Effector memory CD8-positive, alpha-beta T cell (primary cell): ENCODE measurements at regions not wholly inside any gene's neighbourhood (a gene's known extent, or its start where the extent isn't known, plus 50 kb on each side); places are given as distances from the start of the nearest gene placed in this dataset.

Experiments used
- ATAC-seq: fragments of 150-1000 bp; cut with Tn5 transposase; replicated peaks from 2 replicates; pipeline ENCODE4 v1.10.0; 2021; ENCODE audit warnings: mild to moderate bottlenecking, moderate library complexity
- DNase-seq, 3 experiments: peaks; one replicate each; pipeline ENCODE4 v3.0.0; 2021
- H3K27ac Mint-ChIP-seq, 2 donors: one replicate each; pipeline ENCODE4 v1.8.0; 2022; ENCODE audit warnings: mild to moderate bottlenecking in 2 of 2, mixed read lengths in 2 of 2, moderate library complexity in 2 of 2
- H3K27me3 Mint-ChIP-seq, 2 donors: one replicate each; pipeline ENCODE4 v1.8.0; 2022; ENCODE audit warnings: mixed read lengths in 2 of 2
- H3K36me3 Mint-ChIP-seq: one replicate; pipeline ENCODE4 v1.8.0; 2022; ENCODE audit warnings: mild to moderate bottlenecking, moderate library complexity, mixed read lengths; ENCODE audit not compliant: insufficient read depth
- H3K4me1 Mint-ChIP-seq, 2 donors: one replicate each; pipeline ENCODE4 v1.8.0; 2022; ENCODE audit warnings: low read depth in 2 of 2, mixed read lengths in 2 of 2
- H3K4me3 Mint-ChIP-seq, 2 donors: one replicate each; pipeline ENCODE4 v1.8.0; 2022; ENCODE audit warnings: mild to moderate bottlenecking in 2 of 2, mixed read lengths in 2 of 2, moderate library complexity in 2 of 2
- H3K9me3 Mint-ChIP-seq, 2 donors: one replicate each; pipeline ENCODE4 v1.8.0; 2022; ENCODE audit warnings: mixed read lengths in 2 of 2

DNA sequence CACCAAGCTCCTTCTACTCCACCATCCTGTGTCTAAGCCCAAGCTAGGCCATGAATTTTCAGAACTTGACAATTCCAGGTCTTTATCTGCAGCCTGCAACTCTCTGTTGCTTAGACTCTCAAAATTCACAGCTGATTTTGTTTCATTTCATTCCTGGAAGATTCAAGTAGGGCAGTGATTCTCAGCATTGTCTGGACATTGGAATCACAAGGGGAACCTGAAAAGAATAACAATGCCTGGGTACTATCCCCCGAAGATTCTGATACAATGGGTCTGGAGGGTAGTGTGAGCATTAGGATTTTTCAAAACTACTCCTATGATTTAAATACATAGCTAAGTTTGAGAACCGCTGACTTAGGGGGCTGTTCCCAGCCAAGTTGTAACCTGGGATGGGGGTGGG is 534.7 kb upstream of the IL12A start:
- ATAC-seq (no peak), DNase-seq (no peak)
- Mint-ChIP-seq H3K36me3 (no peaks in the 10 kb centered on the region), H3K4me3 (no peak overlapping the region), H3K4me1 (no peaks in the 10 kb centered on the region), H3K9me3 (no peaks in the 10 kb centered on the region), H3K27ac (no peak overlapping the region), H3K27me3 (no peaks in the 10 kb centered on the region)

DNA sequence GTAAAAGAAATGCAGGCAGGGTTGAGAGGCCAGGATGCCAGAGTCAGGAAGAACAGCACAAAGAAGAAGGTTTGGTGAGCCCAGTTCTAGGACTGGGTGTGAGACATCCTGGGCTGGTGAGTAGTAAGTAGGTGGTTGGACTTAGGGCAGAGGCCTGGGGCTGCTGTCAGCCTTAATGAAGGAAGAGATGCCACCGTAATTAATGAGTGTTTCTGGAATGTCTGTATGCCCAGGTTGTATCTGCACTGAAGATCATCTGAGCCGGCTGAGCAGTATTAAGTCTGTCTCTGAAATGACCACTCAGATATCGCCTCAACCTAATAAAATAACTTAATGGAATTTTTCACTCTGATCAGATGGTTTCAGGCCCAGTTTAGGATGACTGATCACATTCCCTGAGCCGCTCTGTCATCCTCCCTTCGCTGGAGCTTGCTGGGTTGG is 532.9 kb upstream of the IL12A start:
- ATAC-seq = no peak
- H3K36me3 Mint-ChIP-seq = no peaks in the 10 kb centered on the region
- no peak for DNase-seq
- no peaks in the 10 kb centered on the region for H3K4me1 Mint-ChIP-seq
- H3K27me3 Mint-ChIP-seq = no peaks in the 10 kb centered on the region
- peaks cover 0 to 11% of the 10 kb centered on the region in 2 donors for H3K9me3 Mint-ChIP-seq
- no peak overlapping the region for H3K4me3 Mint-ChIP-seq
- no peak overlapping the region for H3K27ac Mint-ChIP-seq

DNA sequence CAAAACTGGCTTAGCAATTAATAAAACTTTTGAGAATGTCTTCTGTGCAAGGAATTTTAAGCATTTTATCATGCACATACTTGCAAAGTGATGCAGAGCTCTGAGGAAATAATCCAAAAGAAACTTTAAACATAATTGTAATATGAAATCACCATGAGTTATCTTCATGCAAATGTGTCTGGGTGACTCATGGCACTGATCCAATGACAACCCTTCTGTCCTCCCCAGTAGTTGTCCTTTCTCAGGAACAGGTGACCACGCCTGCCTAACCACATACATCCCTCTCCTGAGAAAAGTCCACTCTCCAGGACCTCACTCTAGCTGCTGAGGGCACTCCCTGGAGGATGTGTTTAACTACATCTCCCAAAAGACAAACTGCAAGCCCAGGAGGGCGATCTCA is 530.6 kb upstream of the IL12A start:
- peaks cover 3 to 11% of the 10 kb centered on the region in 2 donors for H3K9me3 Mint-ChIP-seq
- H3K27ac Mint-ChIP-seq = no peak overlapping the region
- DNase-seq (no peak), ATAC-seq (no peak)
- no peaks in the 10 kb centered on the region for H3K4me1 Mint-ChIP-seq
- no peaks in the 10 kb centered on the region for H3K36me3 Mint-ChIP-seq
- no peaks in the 10 kb centered on the region for H3K27me3 Mint-ChIP-seq
- H3K4me3 Mint-ChIP-seq = no peak overlapping the region

DNA sequence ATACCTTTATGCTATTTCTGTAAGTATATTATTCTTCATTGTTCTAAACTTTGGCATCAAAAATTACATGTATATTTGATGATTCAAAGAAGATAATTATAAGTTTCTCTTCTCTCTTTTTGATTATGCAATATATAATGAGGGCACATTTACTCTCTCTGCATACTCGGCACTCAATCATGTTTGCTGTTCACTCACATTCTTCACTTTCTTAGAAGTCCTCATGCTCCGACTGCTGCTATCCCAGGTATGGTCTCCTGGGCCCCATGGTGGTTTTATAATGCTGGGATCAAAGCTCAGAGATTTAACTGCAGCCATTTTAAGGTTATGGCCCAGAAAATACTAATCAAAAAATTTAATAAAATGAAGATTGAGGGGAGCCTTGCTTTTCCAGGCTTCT is 529.7 kb upstream of the IL12A start:
- ATAC-seq (no peak), DNase-seq (no peak)
- Mint-ChIP-seq H3K36me3 (no peaks in the 10 kb centered on the region), H3K4me1 (no peaks in the 10 kb centered on the region), H3K9me3 (peaks cover 3 to 11% of the 10 kb centered on the region in 2 donors), H3K4me3 (no peak overlapping the region), H3K27ac (no peak overlapping the region), H3K27me3 (no peaks in the 10 kb centered on the region)

DNA sequence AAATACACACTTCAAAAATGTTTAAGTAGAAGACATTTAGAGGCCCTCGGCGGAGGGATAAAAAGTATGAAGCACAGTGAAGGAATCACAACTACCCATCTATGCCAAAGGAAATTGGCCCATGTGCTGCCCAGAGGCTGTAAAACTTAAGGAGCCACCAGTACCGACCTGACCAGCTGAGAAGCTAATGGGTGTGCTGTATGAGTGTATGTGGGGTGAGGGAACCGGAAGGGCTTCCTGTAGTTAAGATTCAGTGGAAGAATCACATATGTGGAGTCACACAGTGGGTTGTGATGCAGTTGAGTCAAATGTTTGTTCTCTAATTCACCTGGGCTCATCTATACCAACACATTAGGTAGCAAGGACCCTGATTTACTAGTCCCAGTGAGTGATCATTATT is 516.0 kb upstream of the IL12A start:
- H3K36me3 Mint-ChIP-seq = no peaks in the 10 kb centered on the region

DNA sequence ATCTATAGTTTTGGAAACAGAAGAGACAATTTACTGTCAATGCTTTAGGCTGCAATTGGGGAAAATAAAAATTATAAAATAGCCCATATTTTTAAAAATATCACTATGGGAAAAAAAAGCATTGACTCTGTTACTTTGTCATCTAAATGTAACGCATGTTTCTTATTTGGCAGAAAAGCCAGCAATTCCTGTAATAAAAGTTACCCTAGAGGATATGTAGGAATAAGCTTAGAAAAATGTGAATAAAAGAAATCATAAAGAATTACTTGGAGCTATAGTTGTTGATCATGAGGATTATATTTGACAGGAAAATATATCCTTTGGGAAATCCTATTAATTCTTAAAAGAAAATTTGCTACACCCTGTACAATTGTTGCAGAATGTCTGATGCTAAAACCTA is 515.4 kb upstream of the IL12A start:
- Mint-ChIP-seq H3K4me1 (no peaks in the 10 kb centered on the region), H3K9me3 (peaks cover 0 to 2% of the 10 kb centered on the region in 2 donors), H3K27me3 (no peaks in the 10 kb centered on the region), H3K27ac (no peak overlapping the region), H3K4me3 (no peak overlapping the region), H3K36me3 (no peaks in the 10 kb centered on the region)
- DNase-seq = no peak
- ATAC-seq = no peak

More for the DNA sequence above, 516.0 kb upstream of the IL12A start:
- H3K9me3 Mint-ChIP-seq = peaks cover 0 to 2% of the 10 kb centered on the region in 2 donors
- H3K27me3 Mint-ChIP-seq = no peaks in the 10 kb centered on the region
- H3K4me3 Mint-ChIP-seq = no peak overlapping the region
- no peak for ATAC-seq
- no peak for DNase-seq
- no peak overlapping the region for H3K27ac Mint-ChIP-seq
- no peaks in the 10 kb centered on the region for H3K4me1 Mint-ChIP-seq

DNA sequence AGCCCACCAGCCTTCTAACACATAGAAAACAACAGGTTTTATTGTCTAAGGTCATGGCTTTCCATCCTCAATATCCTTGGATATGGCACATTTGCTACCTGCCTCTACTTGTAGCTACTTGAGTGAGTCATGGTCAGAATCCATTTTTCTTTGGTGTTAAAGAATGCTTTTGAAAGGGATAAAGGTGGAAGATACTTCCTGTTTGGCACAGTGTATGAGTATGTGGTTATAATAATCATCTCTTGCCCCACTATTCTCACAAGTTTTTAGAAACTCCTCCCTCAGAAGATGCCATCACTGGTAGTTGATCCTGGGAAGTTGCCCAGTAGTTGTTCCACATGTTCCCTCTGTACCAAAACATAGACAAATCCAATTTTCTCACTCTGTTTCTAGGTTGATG is 508.6 kb upstream of the IL12A start:
- Mint-ChIP-seq H3K9me3 (peaks cover 7 to 9% of the 10 kb centered on the region in 2 donors), H3K4me3 (no peak overlapping the region), H3K27me3 (no peaks in the 10 kb centered on the region), H3K27ac (no peak overlapping the region), H3K36me3 (no peaks in the 10 kb centered on the region), H3K4me1 (no peaks in the 10 kb centered on the region)
- DNase-seq = no peak
- ATAC-seq = no peak

DNA sequence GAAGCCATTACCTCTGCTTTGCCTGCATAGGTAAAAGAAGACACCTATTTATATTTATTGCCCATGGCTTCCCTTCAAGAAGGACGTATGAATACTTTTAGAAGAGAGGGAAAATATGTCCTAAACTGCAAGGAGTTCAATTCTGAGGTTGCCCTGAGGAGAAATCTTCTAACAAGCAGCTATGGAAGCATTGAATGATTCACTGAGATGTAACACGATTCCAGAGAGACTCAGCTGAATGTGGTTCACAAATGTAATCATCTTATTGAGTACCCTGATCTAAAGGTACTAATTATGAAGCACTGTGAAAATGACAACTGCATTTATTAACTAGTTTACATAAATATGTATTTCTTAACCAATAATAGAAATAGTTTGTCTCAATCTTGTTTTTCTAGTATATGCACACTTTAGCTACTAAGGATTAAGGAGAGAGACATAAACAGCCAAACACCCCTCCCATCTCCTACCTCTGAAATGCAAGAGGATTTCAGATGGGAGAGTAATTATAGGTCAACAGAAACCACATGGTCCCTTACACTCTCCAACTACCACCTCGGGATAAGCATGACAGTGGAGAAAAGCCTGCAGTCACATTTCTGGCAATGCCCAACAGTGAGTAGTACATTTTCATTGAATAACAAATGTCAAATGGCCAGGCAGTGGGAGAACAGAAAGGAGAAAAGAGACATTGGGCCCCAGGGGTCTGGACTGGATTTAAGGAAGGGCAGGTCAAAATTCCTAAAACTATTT is 506.2 kb upstream of the IL12A start:
- H3K36me3 Mint-ChIP-seq = no peaks in the 10 kb centered on the region
- no peaks in the 10 kb centered on the region for H3K4me1 Mint-ChIP-seq
- H3K27me3 Mint-ChIP-seq = no peaks in the 10 kb centered on the region
- H3K27ac Mint-ChIP-seq = no peak overlapping the region
- ATAC-seq (no peak), DNase-seq (no peak)
- no peak overlapping the region for H3K4me3 Mint-ChIP-seq
- H3K9me3 Mint-ChIP-seq = peaks cover 7 to 10% of the 10 kb centered on the region in 2 donors

DNA sequence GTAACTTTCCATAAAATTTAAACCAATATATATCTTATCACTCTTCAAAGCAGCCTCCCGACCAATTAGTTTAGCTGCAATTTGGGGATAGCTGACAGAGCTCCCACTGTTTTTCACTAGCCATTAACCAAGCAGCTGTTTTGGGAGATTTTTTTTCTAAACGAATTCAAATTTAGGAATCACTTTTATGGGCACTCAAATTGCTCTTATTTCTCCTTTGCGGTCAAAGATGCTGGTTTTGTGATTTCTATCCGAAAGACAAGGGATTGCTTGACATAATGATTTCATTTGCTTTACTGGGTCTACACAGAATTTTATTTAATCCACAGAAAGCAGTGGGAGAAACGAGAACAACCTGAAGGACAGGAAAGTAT is 505.7 kb upstream of the IL12A start:
- Mint-ChIP-seq H3K27ac (no peak overlapping the region), H3K4me3 (no peak overlapping the region), H3K27me3 (no peaks in the 10 kb centered on the region), H3K4me1 (no peaks in the 10 kb centered on the region), H3K9me3 (peaks cover 10 to 11% of the 10 kb centered on the region in 2 donors), H3K36me3 (no peaks in the 10 kb centered on the region)
- DNase-seq = no peak
- ATAC-seq = no peak

DNA sequence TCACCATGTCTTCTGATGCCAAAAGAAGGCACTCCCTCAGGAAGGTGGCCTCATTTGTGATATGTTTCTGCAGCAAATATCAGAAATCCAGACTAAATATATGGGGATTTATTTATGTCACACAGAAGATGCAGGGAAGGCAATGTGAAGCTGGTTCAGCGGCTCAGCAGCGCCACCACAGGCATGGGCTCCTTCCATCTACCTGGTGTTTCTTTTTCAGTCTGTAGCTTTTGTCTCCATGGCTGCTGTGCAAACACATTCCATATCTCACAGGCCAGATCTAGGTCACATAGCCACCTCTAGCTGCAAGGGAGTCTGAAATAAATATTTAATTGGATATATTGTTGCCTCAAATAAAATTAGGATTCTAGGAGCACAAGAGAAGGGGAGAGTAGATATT is 502.1 kb upstream of the IL12A start:
- no peaks in the 10 kb centered on the region for H3K36me3 Mint-ChIP-seq
- no peak overlapping the region for H3K4me3 Mint-ChIP-seq
- DNase-seq = no peak
- ATAC-seq = no peak
- H3K9me3 Mint-ChIP-seq = peaks cover 10 to 18% of the 10 kb centered on the region in 2 donors
- no peaks in the 10 kb centered on the region for H3K27me3 Mint-ChIP-seq
- no peak overlapping the region for H3K27ac Mint-ChIP-seq
- no peaks in the 10 kb centered on the region for H3K4me1 Mint-ChIP-seq

DNA sequence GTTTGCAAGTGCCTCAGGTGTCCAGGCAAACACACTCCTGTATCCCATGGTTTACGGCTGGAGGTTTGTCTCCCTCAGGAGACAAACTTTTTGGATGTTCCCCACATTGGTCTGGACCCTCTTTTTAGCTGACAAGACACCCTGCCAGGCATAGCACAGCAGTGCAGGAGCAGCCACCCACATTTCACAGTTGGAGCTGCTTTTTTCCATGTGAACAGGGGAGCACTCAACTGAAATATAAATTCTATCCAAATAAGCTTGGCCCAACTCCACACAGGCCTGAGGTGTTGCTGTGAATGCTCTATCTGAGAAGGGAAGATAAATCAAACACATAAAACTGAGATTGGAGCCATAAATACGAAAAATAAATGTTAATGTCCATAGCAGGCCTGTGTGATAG is 501.3 kb upstream of the IL12A start:
- ATAC-seq (no peak), DNase-seq (no peak)
- H3K4me1 Mint-ChIP-seq = no peaks in the 10 kb centered on the region
- no peak overlapping the region for H3K4me3 Mint-ChIP-seq
- no peaks in the 10 kb centered on the region for H3K27me3 Mint-ChIP-seq
- no peaks in the 10 kb centered on the region for H3K36me3 Mint-ChIP-seq
- H3K9me3 Mint-ChIP-seq = peaks cover 10 to 23% of the 10 kb centered on the region in 2 donors
- no peak overlapping the region for H3K27ac Mint-ChIP-seq

DNA sequence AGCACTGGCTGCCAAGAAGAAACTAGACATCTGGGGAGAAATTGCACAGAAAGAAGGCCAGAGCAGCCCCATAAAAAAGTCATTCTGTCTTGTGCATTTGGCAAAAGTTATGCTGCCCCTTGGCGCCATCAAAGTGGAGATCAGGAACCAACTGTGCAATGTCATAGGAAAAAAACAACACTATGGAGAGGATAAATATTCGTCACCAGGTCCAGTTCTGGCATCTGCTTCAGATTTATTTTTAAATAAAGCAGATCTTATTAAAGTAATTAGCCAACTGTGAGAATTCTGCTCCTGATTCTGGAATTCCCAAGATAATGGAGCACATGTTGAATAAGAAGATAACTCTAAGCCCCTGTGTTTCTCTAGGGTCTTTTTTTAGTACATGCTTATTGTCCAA is 500.0 kb upstream of the IL12A start:
- DNase-seq (no peak), ATAC-seq (no peak)
- Mint-ChIP-seq H3K27me3 (no peaks in the 10 kb centered on the region), H3K4me1 (no peaks in the 10 kb centered on the region), H3K4me3 (no peak overlapping the region), H3K9me3 (peaks cover 10 to 26% of the 10 kb centered on the region in 2 donors), H3K27ac (no peak overlapping the region), H3K36me3 (no peaks in the 10 kb centered on the region)

DNA sequence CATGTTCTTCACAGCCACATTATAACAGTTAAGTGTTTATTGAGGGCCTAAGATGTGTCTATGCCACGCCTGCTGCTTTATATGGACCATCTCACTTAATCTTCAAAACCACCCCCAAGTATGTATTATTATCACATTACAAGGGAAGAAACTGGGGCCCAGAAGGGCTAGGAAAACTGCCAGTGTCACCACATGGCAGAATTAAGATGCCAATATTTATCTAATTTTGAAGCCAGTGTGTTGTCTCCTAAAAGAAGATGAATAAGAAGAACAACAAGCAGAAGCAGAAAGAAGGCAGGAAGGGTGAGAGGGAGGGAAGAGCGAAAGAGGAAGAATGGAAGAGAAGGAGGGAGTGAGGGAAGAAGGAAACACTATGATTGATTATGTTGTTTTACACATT is 491.3 kb upstream of the IL12A start:
- DNase-seq (no peak), ATAC-seq (no peak)
- Mint-ChIP-seq H3K9me3 (peaks cover 2 to 5% of the 10 kb centered on the region in 2 donors), H3K4me1 (no peaks in the 10 kb centered on the region), H3K4me3 (no peak overlapping the region), H3K27me3 (no peaks in the 10 kb centered on the region), H3K36me3 (no peaks in the 10 kb centered on the region), H3K27ac (no peak overlapping the region)

DNA sequence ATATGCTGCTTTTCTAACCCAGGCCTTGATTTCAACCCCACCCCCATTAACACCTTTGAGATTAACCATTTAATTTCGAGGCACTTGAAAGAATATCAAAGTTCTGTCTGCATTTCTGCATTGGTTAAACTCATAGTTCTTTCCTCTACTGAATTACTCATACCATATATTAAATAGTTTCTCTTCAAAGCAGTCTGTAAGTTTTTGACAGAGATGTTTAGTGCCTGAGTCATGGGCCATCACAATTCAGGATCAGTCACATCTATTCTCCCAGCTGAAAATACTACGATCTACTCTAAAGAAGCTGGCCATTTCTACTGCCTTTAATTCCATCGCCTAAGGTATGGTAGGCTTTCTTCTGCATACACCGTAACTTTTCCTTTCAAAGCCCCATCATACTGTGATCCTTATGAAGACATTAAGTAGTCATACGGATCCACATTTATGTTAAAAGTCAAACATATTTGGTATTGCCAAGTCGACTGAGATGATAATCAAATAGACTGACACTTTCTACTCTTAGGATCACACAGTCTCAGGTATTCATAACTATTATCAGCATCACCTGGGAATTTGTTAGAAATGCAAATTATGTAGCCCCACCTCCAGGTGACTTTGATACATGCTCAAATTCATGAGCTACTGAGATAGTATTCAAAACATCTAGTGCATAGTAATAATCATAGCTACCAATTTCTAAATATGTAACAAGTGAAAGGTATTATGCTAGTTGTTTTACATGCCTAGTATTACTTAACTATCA is 489.4 kb upstream of the IL12A start:
- no peak for ATAC-seq
- Mint-ChIP-seq H3K36me3 (no peaks in the 10 kb centered on the region), H3K9me3 (peaks cover 0 to 6% of the 10 kb centered on the region in 2 donors), H3K27me3 (no peaks in the 10 kb centered on the region), H3K27ac (no peak overlapping the region), H3K4me1 (no peaks in the 10 kb centered on the region), H3K4me3 (no peak overlapping the region)
- DNase-seq = no peak
